ENCODE measurements at regions not wholly inside any gene's neighbourhood (a gene's known extent, or its start where the extent isn't known, plus 50 kb on each side); places are given as distances from the start of the nearest gene placed in this dataset.

DNA sequence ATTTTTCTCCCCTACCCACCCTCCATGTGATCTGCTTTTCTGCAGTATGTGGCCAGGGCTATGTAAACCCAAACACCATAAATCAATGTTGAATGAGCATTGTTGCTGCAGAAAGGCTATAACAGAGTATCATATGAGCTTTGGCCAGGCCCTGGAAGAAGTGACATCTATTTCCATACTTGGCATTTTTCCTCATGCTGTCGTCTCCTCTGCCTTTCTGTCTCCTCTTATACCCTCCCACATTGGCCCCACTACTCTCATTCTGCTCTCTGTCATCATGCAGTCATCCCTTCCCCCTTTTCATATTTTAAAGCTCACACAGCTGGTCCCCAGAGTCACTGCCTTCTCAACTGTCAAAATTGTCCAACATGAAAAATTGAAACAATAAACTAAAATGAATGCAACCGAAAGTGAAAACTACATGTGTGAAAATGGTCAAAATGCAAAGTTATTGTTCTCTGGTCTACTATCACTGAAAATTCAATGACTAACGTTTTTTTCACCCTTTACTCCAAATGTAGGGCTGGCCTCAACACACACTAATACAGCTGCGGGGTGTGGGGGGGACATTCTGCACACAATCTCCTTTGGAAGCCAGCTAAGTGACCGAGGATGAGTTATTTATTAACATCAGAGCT is 290.7 kb upstream of the TMPO start:
- no peak for FAIRE-seq

DNA sequence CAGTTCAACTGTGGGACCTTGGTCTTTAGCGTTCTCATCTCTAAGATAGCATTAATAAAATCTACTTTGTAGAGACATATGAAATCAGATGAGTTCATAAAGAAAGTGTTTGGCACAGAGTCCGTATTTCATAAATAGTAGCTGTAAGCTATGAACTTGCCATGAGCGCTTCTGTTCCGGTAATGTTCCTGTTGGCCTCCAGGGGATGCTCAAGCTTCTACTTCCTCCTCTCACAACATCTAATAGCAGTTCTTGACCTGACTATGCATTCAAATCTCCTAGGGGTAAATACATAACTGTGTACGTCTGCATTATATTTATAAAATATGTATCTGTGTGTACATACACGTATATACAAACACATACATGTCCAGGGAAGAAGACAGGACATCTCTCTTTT is 288.2 kb upstream of the TMPO start:
- FAIRE-seq = no peak

DNA sequence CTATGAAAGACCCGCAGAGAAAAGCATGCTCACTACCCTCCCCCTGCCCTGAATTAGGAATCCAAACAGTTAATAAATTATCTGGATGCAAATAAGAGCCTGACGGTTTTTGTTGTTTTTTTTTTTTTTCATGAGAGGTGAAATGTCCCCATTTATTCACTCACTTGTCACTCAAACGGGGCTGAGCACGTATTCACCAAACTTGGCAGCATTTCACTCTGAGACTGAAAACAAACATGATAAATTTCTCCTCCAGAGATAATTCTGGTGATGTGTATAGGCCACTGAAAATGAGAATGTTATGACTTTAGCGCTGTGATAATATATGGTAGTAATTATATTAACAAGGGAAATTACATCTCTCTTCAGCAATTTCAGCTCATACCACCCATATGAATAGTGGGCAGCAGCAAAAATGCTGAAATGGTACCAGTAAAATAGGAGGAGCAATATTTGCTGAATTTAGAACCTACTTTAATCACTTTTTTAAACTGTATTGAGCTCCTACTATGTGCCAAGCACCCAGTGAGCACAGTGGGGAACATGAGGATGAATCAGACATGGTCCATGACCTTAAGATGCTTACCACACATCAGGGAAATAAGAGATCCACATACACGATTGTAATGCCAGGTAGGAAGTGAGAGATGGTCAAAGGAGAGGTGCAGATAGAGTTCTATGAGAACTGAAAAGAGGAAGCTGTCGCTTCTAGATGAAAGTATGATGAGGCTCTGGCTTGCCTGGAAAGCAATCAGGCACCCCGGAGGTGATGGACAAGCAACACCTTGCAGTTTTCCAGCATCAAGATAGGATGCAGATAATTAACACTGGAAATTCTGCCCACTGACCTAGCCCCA is 286.5 kb upstream of the TMPO start:
- no peak for FAIRE-seq

DNA sequence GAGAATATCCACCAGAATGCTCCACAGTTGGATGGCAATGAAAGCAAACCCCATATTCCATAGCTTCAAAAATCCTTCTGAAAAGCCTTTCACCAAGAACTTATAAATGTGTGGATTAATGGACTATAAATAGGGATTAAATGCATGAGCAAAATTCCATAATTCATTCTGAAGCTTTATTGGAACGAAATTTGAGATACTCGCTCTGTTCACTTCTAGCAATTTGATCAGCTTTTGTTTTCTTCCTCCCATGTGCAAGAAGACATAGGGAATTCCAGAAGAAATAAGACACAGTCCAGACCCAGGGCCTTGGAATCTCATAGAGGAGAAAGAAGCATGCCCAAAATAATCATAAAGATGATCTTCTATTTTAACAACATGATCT is 285.9 kb upstream of the TMPO start:
- FAIRE-seq = no peak

DNA sequence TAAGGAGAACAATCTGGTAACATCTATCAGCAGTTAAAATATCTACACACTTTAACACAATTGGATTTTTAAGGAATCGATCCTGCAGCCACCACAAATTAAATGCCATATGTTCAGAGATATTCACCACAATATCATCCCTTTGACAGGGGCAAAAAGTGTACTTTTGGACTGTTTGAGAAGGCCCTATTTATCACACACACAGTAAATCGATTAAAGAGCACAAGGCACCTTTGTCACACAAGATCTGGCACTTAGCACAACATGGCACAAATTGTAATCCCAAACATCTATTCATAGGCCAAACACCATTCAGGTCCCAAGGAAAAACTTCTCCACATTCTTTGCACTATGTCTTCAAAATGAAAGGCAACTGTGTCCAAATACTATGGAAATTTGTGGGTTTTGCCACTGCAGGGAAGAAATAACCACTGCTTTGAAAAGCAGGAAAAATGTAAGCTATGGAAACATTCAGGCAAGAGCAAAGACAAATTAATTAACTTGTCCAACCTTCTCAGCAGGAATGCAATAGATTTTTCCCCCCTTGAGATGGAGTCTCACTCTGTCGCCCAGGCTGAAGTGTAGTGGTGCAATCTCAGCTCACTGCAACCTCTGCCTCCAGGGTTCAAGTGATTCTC is 282.5 kb upstream of the TMPO start:
- FAIRE-seq = no peak

DNA sequence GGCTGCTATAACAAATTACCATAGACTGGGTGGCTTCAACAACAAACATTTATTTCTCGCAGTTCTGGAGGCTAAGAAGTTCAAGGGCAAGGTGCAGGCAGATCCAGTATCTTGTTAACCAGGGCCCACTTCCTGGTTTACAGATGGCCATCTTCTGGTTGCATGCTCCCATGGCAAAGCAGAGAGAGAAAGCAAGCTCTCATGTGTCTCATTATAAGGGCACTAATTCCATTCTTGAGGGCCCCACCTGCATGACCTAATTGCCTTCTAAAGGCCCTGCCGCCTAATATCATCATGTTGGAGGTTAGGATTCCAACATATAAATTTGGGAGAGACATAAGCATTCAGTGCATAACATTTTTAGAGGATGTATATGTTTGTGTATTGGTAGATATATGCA is 280.1 kb upstream of the TMPO start:
- FAIRE-seq = no peak

DNA sequence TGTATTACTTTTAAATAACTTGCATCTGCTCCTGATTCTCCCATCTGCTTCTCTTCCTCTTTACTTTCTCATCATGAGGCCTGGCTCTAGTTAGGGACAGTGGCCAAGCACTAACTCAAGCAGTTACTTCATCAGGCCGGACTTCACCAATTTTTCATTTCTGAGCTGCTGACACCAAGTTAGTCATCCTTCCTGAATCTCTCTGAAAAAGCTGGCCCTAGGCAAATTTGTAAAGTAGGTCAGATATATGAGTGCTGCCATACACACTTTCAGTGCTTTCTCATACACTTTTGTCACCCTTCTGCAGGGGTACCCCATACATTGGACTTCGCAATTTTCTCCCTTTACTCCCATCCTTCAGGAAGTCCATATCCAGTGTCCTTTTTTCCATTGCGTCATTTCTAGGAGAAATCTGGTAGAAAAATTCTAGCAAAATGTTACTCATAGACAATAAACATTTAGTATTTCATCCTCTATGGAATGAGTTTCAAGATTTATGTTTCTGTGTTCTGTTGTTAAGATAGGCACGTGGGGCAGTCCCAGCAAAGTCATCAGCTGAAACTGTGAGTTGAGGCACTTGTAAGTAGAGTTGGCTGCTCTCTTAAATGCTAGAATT is 276.8 kb upstream of the TMPO start:
- FAIRE-seq = no peak

DNA sequence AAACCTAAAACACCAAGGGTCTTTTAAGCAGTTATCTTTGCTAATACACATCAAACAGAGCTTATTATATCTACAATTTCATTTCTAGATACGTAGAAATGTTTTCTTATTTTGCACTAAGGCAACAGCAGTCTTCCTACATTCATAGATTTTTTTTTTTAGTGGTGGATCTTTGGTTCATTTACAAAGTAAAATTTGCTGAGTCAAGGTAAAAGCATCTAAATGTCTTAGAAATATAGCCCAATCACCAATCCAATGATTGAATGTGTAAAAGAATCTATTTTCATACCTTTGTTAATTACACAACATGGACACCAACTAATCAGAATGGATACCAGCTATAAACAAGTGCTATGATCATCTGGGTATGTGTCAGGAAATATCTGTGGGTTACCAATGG is 272.2 kb upstream of the TMPO start:
- no peak for FAIRE-seq

DNA sequence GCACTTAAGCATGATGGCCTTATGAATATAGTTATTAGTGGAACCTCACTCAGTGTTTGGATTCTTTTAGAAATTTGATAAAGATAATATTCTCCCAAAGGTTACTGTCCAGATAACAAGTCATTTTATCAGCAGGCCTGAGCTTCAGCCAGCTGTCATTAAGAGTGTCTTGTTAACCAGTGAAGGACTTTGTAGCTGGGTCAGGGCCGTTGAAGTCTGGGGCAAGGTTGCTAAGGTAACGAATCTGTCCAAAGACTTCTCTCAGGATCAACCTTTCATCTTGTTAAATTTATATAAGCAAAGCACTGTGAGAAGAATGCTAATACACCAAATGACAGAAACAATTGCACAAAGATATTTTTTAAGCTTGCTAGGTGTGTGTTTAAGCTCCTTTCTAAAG is 271.3 kb upstream of the TMPO start:
- FAIRE-seq = no peak

DNA sequence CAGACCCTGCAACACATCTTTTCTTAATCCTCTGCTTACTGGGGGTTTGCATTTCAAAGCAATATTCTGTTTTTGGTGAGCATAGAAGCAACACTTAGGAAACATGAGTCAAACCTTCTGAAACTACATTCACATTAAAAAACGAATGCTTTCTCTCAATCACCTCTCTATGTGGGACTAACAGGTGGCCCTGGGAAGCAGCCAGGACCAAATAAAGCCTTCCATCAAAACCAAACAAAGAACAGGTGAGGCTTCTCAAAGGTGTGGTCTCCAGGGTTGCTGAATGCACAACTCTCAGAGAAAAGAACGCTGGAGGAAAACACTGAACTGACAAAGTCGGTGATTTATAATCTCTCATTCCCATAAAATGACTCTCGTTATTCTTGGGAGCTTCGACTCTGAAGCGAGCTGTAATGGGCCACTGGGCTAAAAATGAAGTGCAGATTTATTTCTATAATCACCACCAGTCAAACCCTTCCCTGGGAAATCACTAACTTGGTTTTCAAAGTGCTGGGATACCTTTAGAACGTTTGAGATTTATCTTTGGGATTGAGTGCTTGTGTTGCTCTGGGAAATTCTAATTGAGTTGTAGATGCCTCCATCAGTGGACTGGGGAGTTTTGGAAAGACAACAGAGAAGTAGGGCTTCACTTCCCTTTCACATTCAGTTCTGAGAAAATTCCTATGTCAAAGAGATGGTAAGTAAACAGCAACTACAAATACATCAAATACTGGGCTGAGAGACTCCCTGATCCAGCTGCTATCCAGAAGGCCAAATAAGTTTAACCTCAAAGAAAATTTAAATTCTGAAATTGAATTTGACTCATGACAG is 262.0 kb upstream of the TMPO start:
- FAIRE-seq = no peak

DNA sequence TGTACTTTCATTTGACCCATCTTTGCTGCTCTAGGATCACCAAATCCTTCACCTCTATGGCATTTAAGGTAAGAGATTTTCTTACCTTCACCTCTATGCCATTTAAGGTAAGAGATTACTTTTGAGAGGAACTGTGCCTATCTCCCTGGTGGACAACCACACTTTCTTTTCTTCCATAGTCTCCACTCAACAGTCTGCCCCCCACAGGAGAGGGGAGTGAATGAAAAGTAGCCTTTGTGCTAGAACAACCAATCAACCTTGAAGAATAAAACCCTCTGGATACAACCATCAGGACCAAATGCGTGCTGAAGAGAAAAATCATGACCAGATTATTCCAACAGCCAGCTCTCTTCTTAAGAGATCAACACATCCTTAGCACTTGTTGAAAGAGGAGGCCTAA is 258.6 kb upstream of the TMPO start:
- no peak for FAIRE-seq

DNA sequence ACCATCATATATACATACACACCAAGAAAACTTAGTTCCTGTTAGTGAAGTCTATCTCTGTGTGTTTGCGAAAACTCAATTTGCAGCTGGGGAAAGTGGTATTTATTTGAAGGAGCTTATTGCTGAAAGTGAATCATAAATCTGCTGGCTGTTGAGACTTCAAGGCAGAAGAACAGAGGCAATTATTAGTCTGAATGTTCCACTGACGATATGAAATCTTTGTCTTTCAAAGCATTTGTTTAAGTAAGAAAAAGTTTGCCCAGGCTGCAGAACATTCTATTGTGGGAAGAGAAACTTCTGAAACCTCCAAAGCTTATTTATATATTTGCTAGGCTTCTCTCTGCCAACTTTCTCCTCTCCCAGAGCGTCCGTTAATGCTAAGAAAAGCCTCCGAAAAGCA is 255.7 kb upstream of the TMPO start:
- FAIRE-seq = no peak

DNA sequence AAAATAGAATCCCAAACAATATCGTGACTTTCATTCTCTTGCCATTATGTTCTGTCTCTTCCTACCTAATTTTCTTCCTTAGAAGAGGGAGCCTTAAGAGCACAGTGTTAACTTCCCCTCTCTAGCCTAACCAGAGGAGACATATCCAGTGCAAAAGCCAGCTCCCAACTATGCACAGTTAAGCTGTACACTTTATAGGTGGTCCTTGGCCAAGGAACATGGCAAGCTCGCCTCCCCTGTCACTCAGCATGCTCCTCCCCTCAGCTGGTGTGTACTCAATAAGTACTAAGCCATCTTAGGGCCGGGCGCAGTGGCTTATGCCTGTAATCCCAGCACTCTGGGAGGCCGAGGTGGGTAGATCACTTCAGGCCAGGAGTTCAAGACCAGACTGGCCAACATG is 255.1 kb upstream of the TMPO start:
- no peak for FAIRE-seq

DNA sequence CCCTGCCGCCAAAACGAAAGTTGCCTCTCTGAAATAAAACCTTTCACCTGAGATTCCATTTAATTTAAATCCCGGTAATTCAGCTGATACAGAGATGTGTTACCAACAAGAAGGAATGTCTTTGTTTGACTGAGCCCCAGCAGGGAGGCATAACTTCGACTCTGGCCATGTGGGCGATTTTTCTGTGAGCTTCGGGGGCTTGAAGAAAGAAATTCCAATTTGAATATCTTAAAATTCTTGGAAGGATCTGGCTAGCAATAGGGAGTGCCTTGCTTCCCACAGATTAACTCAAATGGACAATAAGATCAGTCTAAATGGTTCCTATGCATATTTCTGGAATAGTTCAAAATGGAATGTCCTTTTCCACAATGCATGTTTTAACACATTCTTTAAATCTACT is 252.5 kb upstream of the TMPO start:
- FAIRE-seq = no peak

DNA sequence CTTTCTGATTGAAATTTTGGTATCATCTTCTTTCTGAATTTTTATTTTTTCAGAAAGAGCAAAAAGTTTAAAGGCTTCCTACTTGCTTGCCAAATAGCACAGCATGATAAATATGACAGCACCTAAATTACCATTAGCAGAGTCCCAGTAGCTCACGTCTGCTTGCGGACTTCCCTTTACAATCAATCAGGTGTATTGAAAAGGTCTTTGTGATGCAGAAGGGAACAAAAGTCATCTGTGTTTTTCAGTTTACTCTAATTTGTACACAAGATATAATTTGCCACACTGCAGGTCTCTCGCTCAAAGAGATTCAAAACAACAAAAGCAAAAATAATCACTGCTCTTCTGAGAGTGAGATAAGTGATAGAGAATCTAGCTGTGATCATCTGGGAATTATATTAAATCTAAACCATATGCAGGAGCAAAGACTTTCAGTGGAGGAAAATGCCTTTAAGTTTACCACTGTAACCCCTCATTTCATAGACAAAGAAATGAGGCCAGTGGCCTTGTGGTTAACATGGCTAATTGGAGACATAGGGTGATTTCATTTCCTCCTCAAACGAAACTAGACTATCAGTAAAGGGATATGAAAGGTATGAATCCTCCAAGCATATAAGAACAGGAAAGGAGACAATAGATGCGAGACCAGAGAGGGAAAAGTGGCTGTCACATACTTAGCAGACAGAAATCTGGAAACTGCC is 240.8 kb upstream of the TMPO start:
- no peak for FAIRE-seq

DNA sequence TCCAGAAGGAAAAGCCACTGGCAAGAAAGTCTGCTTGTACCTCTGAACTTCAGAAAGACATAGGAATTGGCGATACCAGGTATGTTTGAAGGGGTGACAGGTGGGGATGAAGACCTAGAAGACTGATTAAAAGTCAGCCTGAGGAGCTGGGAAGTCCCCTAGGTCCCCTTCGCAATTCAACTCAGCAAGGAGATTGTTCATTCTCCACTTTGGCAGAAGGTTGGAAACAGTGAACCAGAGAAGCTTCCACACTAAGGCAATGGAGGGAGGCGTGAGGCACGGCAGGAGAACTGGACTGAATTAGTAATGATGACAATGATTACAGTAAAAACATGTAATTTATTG is 240.3 kb upstream of the TMPO start:
- FAIRE-seq = no peak

DNA sequence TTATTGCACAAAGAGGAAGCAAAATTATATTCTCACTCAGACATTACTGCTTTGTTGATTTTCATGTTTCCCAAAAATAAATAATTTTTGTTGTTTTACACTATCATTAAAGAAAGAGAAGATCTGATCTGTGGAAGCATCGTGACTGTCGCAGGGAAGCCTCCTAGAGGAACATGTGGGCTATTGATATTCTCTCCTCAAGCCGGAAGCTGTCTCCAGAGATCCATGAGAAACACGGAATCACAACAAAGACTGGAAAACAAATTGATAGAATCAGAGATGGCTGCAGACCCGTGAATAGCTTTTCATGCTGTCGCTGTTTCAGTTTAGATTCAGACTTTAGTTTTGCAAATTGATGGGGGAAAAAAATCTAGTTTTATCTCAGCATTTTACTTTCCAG is 235.2 kb upstream of the TMPO start:
- no peak for FAIRE-seq

DNA sequence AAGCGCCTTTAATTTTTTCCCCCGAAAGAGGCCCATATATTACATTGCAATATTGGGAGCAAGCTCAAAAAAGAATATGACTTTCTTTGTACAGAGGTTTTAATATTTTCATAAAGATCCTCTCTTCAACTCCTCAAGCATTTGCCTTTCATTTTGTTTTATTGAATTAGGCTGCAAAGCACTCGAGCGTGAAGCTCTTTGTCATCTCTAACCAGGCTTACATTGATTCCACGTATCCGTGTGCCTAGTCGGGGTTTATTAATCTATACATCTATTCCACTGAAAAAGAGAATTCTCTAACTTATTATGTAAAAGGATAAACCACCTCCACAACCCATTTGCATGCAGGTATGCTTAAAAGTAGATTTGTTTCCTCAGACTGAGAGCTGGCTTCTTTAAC is 234.8 kb upstream of the TMPO start:
- FAIRE-seq = no peak

DNA sequence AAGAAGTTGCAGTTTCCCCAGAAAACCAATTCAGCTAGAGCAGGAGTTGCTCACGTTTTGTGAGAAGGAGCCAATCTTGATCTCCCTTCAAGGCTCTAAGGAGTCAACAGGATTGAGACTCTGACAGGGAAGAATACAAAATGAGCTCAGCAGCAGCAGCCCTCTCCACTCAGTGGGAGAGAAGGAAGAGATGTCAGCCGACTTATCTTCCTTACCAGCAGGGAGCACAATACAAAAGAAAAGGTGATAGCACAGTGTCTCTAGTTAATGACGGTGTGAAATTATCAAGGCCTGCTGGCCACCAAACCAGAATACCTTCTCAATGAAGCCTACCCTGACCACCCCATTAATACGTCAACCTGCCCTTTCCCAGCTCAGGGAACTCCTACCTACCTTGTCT is 223.6 kb upstream of the TMPO start:
- no peak for FAIRE-seq

DNA sequence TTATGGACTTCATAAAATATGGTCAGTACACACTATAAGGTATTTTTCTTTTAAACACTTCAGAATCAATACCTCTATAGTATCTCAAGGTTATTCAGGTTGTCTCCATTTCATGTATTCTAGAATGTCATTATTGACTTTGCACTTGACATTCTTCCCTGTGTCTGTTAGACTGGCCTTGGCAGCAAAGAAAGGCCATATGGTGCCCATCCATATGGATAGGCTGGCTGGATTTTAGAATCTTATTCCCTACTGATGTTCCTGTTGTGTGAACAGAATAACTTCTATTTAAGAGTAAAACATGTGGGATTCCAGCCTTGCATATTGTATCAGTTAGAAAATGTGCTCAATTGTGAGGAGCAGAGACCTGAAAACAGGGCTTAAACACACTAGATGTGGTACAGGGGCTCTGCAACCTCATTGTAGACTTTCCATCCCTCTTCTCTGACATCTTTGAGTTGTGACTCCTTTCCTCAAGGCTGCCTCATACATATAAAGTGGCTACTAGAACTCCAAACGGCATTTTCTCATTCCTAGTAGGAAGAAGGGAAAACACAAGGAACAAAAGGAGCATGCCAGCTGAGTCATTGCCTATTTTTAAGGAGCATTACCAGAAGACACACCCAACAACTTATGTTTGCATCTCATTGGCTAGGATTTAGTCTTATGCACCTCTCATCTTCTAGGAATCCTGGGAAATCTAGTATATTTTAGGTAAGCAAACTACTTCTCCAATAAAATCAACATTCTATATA is 221.2 kb upstream of the TMPO start:
- no peak for FAIRE-seq

DNA sequence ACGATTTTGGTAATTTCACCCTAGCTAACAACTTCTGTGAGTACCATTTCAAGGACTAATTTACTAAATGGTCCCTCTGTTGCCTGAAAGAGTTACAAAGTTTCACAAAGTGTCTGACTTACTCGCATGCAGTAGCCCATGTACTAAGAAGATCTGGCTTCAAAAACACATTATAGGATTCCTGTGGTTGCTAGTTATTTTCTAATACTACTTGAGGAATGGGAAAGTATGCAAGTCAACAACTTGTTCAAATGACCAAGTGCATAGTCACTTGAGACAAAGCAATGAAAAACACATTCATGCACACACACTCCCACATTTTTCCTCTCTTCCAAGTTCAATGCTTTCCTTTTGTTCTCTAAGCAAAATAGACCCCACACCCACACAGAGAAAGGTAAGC is 219.7 kb upstream of the TMPO start:
- no peak for FAIRE-seq
